ENCODE measurements at regions not wholly inside any gene's neighbourhood (a gene's known extent, or its start where the extent isn't known, plus 50 kb on each side); places are given as distances from the start of the nearest gene placed in this dataset.

DNA sequence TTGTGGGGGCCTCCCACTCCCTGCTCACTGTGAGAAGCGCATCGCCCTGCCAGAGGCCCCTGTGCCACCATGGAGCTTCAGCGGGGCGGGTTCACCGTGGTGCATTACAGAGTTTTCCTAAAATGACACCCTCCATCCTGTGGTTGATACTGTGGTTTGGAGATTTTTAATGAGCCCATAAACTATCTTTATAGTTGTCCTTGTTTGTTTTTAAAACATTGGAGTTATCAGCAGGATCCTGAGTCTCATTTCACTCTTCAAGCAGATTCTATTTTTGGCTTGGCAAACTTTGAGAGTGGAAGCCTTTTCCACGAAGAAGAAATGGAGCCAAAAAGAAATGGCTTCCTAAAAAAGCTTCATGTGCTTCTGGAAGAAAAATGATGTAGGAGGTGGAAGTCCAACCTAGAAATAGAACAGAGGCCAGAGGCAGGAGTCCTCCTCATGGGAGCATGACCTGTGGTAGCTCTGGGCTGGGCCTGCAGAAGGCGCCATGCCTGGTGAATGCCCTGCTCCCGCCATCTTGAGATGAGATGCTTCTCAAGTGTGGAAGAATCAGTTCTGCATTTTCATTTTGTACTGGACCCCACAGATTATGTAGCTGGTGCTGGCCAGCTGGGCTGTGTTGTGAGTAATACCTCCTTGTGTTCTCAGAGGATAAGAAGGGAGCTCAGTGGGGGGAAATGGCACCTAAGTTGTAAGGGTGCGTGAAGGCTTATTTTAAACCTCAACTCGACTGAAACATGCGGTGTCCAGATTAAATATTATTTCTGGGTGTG is 79.0 kb upstream of the RAI14 start (continued):
- TF ChIP-seq TAL1 (IDR thresholded peaks at IDR 0.05), result peak; percentile 55
- TF ChIP-seq POU5F1 (IDR thresholded peaks at IDR 0.05; ENCODE audit: borderline replicate concordance, low read depth, low read length, partially characterized antibody), result no peak
- TF ChIP-seq, protein P1, sequence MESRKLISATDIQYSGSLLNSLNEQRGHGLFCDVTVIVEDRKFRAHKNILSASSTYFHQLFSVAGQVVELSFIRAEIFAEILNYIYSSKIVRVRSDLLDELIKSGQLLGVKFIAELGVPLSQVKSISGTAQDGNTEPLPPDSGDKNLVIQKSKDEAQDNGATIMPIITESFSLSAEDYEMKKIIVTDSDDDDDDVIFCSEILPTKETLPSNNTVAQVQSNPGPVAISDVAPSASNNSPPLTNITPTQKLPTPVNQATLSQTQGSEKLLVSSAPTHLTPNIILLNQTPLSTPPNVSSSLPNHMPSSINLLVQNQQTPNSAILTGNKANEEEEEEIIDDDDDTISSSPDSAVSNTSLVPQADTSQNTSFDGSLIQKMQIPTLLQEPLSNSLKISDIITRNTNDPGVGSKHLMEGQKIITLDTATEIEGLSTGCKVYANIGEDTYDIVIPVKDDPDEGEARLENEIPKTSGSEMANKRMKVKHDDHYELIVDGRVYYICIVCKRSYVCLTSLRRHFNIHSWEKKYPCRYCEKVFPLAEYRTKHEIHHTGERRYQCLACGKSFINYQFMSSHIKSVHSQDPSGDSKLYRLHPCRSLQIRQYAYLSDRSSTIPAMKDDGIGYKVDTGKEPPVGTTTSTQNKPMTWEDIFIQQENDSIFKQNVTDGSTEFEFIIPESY (CRISPR knock-in tag; IDR thresholded peaks at IDR 0.05), result peak; percentile 90
- peak; percentile 24; the same call in 1 of the 2 replicates for TF ChIP-seq NCOR1 (IDR thresholded peaks at IDR 0.05)
- TF ChIP-seq, protein P2, sequence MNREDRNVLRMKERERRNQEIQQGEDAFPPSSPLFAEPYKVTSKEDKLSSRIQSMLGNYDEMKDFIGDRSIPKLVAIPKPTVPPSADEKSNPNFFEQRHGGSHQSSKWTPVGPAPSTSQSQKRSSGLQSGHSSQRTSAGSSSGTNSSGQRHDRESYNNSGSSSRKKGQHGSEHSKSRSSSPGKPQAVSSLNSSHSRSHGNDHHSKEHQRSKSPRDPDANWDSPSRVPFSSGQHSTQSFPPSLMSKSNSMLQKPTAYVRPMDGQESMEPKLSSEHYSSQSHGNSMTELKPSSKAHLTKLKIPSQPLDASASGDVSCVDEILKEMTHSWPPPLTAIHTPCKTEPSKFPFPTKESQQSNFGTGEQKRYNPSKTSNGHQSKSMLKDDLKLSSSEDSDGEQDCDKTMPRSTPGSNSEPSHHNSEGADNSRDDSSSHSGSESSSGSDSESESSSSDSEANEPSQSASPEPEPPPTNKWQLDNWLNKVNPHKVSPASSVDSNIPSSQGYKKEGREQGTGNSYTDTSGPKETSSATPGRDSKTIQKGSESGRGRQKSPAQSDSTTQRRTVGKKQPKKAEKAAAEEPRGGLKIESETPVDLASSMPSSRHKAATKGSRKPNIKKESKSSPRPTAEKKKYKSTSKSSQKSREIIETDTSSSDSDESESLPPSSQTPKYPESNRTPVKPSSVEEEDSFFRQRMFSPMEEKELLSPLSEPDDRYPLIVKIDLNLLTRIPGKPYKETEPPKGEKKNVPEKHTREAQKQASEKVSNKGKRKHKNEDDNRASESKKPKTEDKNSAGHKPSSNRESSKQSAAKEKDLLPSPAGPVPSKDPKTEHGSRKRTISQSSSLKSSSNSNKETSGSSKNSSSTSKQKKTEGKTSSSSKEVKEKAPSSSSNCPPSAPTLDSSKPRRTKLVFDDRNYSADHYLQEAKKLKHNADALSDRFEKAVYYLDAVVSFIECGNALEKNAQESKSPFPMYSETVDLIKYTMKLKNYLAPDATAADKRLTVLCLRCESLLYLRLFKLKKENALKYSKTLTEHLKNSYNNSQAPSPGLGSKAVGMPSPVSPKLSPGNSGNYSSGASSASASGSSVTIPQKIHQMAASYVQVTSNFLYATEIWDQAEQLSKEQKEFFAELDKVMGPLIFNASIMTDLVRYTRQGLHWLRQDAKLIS (CRISPR knock-in tag; IDR thresholded peaks at IDR 0.05), result no peak
- TF ChIP-seq, protein P3, sequence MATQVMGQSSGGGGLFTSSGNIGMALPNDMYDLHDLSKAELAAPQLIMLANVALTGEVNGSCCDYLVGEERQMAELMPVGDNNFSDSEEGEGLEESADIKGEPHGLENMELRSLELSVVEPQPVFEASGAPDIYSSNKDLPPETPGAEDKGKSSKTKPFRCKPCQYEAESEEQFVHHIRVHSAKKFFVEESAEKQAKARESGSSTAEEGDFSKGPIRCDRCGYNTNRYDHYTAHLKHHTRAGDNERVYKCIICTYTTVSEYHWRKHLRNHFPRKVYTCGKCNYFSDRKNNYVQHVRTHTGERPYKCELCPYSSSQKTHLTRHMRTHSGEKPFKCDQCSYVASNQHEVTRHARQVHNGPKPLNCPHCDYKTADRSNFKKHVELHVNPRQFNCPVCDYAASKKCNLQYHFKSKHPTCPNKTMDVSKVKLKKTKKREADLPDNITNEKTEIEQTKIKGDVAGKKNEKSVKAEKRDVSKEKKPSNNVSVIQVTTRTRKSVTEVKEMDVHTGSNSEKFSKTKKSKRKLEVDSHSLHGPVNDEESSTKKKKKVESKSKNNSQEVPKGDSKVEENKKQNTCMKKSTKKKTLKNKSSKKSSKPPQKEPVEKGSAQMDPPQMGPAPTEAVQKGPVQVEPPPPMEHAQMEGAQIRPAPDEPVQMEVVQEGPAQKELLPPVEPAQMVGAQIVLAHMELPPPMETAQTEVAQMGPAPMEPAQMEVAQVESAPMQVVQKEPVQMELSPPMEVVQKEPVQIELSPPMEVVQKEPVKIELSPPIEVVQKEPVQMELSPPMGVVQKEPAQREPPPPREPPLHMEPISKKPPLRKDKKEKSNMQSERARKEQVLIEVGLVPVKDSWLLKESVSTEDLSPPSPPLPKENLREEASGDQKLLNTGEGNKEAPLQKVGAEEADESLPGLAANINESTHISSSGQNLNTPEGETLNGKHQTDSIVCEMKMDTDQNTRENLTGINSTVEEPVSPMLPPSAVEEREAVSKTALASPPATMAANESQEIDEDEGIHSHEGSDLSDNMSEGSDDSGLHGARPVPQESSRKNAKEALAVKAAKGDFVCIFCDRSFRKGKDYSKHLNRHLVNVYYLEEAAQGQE (IDR thresholded peaks at IDR 0.05; ENCODE audit: borderline replicate concordance), result peak; percentile 14; the same call in 1 of the 2 replicates
- TF ChIP-seq, protein P3 (CRISPR knock-in tag; IDR thresholded peaks at IDR 0.05; ENCODE audit: low read depth), result no peak
- TF ChIP-seq POLR2AphosphoS5 (IDR thresholded peaks at IDR 0.05; ENCODE audit: control insufficient read depth, insufficient read depth, low read depth, low read length), result 0 out of 2 replicates have a peak, but pooled peaks have one; percentile 26
- TF ChIP-seq XRCC3 (IDR thresholded peaks at IDR 0.05), result no peak
- no peak for TF ChIP-seq POLR2AphosphoS2 (IDR thresholded peaks at IDR 0.05; ENCODE audit: low read length)
- no peak for TF ChIP-seq GTF2F1 (IDR thresholded peaks at IDR 0.05; ENCODE audit: low read depth, low read length)
- no peak for TF ChIP-seq ELK1 (CRISPR knock-in tag; IDR thresholded peaks at IDR 0.05)

All from K562 (cell line).